ENCODE measurements at regions not wholly inside any gene's neighbourhood (a gene's known extent, or its start where the extent isn't known, plus 50 kb on each side); places are given as distances from the start of the nearest gene placed in this dataset.

GRCh38 chr2:105592288-105592687 is 152.4 kb upstream of the NCK2 start:
- Histone ChIP-seq H3K4me1 (ENCODE audit: control insufficient read depth in 4 of 4, insufficient read depth in 4 of 4, low read length in 3 of 4) (no peaks in the 10 kb centered on the region), H3K27ac (ENCODE audit: low read depth in 1 of 2, low read length in 2 of 2) (no peak overlapping the region), H3K36me3 (ENCODE audit: control insufficient read depth in 4 of 4, insufficient read depth in 3 of 4, low read depth in 1 of 4, low read length in 3 of 4) (no peaks in the 10 kb centered on the region), H3K4me3 (ENCODE audit: low read depth in 1 of 3, low read length in 3 of 3) (no peak overlapping the region), H3K9ac (ENCODE audit: low read depth in 1 of 2, low read length in 2 of 2) (no peak overlapping the region), H3K9me3 (ENCODE audit: control insufficient read depth in 4 of 4, low read length in 3 of 4) (peaks cover 0 to 18% (median under 1%) of the 10 kb centered on the region in 4 donors), H3K27me3 (ENCODE audit: control insufficient read depth in 4 of 4, insufficient read depth in 4 of 4, low read length in 3 of 4) (no peaks in the 10 kb centered on the region)
- DNase-seq (ENCODE audit: low spot score): no peak
- WGBS: 86% methylated on average over 6 of the region's 6 CpGs
- TF ChIP-seq NR2F2 (IDR thresholded peaks at IDR 0.05) (peak; percentile 20), GABPA (IDR thresholded peaks at IDR 0.05 in 1 of 2, conservative IDR thresholded peaks at IDR 0.05 in 1 of 2) (no peak)

DNA sequence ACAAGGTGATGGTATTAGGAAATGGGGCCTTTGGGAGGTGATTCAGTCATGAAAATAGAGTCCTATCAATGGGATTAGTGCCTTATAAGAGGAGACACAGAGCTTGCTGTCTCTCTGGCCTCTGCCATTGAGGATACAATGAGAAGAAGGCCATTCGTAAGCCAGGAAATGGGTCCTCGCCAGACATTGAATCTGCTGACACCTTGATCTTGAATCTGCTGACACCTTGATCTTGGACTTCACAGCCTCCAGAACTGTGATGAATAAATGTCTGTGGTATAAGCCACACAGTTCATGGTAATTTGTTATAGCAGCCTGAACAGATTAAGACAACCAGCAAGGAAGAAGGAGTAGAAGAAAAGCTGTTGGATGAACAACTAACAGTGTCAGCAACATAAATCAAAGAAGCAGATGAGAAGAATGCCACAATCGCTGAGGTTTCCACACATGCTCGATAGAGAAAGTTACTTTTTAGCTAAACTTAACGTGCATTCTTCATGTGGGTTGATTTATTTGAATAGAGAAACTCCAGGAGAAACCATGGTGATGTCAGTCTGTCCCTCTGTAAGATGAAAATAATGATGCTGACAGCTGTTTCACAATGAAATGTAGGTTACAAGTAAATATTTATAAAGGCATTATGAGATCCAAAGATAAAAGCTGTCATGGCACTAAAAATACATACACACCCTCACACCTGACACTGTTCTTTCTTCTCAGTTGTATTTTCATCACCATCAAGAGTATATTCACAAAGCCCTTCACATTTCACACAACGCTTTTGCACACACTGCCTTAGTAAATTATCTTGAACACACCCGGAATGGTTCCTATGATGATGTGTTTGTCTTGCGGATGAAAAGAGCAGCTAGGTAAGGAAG is 153.7 kb upstream of the NCK2 start:
- no peak overlapping the region for H3K9ac ChIP-seq (ENCODE audit: low read depth in 1 of 2, low read length in 2 of 2)
- no peaks in the 10 kb centered on the region for H3K27me3 ChIP-seq (ENCODE audit: control insufficient read depth in 4 of 4, insufficient read depth in 4 of 4, low read length in 3 of 4)
- WGBS: 80% methylated on average over 8 of the region's 8 CpGs
- no peak overlapping the region for H3K4me3 ChIP-seq (ENCODE audit: low read depth in 1 of 3, low read length in 3 of 3)
- no peaks in the 10 kb centered on the region for H3K4me1 ChIP-seq (ENCODE audit: control insufficient read depth in 4 of 4, insufficient read depth in 4 of 4, low read length in 3 of 4)
- H3K36me3 ChIP-seq (ENCODE audit: control insufficient read depth in 4 of 4, insufficient read depth in 3 of 4, low read depth in 1 of 4, low read length in 3 of 4): no peaks in the 10 kb centered on the region
- DNase-seq (ENCODE audit: low spot score): no peak
- peaks cover 0 to 18% (median under 1%) of the 10 kb centered on the region in 4 donors for H3K9me3 ChIP-seq (ENCODE audit: control insufficient read depth in 4 of 4, low read length in 3 of 4)
- no peak overlapping the region for H3K27ac ChIP-seq (ENCODE audit: low read depth in 1 of 2, low read length in 2 of 2)
- TF ChIP-seq YY1 (IDR thresholded peaks at IDR 0.05) (no peak), SP1 (IDR thresholded peaks at IDR 0.05) (no peak), MAX (IDR thresholded peaks at IDR 0.05) (no peak), RXRA (IDR thresholded peaks at IDR 0.05) (no peak), EGR1 (IDR thresholded peaks at IDR 0.05; ENCODE audit: low read depth in 2 of 2) (no peak), FOXA1 (IDR thresholded peaks at IDR 0.05) (no peak), RAD21 (IDR thresholded peaks at IDR 0.05) (no peak), JUND (IDR thresholded peaks at IDR 0.05) (no peak), CTCF (IDR thresholded peaks at IDR 0.05; ENCODE audit: low read depth, low read length, missing input control) (no peak), HNF4A (conservative IDR thresholded peaks at IDR 0.05) (no peak), NR2F2 (IDR thresholded peaks at IDR 0.05) (no peak), FOXA2 (IDR thresholded peaks at IDR 0.05) (no peak)
- TF ChIP-seq, protein P1, sequence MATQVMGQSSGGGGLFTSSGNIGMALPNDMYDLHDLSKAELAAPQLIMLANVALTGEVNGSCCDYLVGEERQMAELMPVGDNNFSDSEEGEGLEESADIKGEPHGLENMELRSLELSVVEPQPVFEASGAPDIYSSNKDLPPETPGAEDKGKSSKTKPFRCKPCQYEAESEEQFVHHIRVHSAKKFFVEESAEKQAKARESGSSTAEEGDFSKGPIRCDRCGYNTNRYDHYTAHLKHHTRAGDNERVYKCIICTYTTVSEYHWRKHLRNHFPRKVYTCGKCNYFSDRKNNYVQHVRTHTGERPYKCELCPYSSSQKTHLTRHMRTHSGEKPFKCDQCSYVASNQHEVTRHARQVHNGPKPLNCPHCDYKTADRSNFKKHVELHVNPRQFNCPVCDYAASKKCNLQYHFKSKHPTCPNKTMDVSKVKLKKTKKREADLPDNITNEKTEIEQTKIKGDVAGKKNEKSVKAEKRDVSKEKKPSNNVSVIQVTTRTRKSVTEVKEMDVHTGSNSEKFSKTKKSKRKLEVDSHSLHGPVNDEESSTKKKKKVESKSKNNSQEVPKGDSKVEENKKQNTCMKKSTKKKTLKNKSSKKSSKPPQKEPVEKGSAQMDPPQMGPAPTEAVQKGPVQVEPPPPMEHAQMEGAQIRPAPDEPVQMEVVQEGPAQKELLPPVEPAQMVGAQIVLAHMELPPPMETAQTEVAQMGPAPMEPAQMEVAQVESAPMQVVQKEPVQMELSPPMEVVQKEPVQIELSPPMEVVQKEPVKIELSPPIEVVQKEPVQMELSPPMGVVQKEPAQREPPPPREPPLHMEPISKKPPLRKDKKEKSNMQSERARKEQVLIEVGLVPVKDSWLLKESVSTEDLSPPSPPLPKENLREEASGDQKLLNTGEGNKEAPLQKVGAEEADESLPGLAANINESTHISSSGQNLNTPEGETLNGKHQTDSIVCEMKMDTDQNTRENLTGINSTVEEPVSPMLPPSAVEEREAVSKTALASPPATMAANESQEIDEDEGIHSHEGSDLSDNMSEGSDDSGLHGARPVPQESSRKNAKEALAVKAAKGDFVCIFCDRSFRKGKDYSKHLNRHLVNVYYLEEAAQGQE (IDR thresholded peaks at IDR 0.05): no peak

Data from liver (tissue), 8 donors.